Spleen (tissue), 7 donors: ENCODE measurements at regions not wholly inside any gene's neighbourhood (a gene's known extent, or its start where the extent isn't known, plus 50 kb on each side); places are given as distances from the start of the nearest gene placed in this dataset.

Source experiments
- CTCF ChIP-seq, 11 experiments: fragments of 200-600 bp in 7 of 11; fragments of 450-650 bp in 4 of 11; sonication (generic) in 4 of 11; IDR thresholded peaks in 8 of 11; conservative IDR thresholded peaks in 3 of 11; 1 replicate in 7 of 11; 2 replicates in 4 of 11; pipeline versions ENCODE4 v1.4.0 to v1.8.0; 2016 to 2021; ENCODE audit warnings: antibody characterized with exemption in 11 of 11, inconsistent platforms in 4 of 11, mild to moderate bottlenecking in 1 of 11
- POLR2A ChIP-seq, 3 donors: fragments of 450-650 bp; IDR thresholded peaks; one replicate each; pipeline ENCODE4 v1.5.1; 2017; ENCODE audit warnings: antibody characterized with exemption in 3 of 3, mild to moderate bottlenecking in 1 of 3
- donor health status: DM: no; HTN: no; CAD: no; lungs with moderate emphysema.
- donor health status: DM: no; HTN: no; CAD: no.
- donor health status: DM: no; HTN: no; CAD: no.

DNA sequence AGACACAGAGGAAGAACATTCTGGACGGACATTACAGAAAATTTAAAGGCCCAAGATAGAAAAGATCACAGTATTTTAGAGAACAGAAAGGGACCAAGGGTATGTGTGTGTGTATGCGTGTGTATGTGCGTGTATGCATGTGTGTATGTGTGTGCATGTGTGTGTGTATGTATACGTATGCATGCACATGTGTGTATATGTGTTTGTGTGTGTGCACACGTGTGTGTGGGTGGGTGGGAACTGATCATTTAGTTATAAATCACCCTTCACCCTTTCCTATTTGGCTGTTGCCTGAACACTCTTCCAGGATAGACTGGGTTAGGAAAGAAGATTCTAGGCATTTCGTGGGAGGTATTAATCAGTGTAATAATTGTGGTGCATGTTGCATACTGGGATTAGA, 634.4 kb downstream of the DHX35 start:
- no peak for TF ChIP-seq CTCF (IDR thresholded peaks at IDR 0.05 in 8 of 11, conservative IDR thresholded peaks at IDR 0.05 in 3 of 11)
- no peak for TF ChIP-seq POLR2A (IDR thresholded peaks at IDR 0.05)
